ENCODE measurements at regions not wholly inside any gene's neighbourhood (a gene's known extent, or its start where the extent isn't known, plus 50 kb on each side); places are given as distances from the start of the nearest gene placed in this dataset.

GRCh38 chr7:46210467-46210866 lies 289.4 kb upstream of the IGFBP3 start:
- no peak for DNase-seq

- DNase-seq: no peak
These were observed 288.7 kb upstream of the IGFBP3 start for GRCh38 chr7:46209611-46210388.

DNA sequence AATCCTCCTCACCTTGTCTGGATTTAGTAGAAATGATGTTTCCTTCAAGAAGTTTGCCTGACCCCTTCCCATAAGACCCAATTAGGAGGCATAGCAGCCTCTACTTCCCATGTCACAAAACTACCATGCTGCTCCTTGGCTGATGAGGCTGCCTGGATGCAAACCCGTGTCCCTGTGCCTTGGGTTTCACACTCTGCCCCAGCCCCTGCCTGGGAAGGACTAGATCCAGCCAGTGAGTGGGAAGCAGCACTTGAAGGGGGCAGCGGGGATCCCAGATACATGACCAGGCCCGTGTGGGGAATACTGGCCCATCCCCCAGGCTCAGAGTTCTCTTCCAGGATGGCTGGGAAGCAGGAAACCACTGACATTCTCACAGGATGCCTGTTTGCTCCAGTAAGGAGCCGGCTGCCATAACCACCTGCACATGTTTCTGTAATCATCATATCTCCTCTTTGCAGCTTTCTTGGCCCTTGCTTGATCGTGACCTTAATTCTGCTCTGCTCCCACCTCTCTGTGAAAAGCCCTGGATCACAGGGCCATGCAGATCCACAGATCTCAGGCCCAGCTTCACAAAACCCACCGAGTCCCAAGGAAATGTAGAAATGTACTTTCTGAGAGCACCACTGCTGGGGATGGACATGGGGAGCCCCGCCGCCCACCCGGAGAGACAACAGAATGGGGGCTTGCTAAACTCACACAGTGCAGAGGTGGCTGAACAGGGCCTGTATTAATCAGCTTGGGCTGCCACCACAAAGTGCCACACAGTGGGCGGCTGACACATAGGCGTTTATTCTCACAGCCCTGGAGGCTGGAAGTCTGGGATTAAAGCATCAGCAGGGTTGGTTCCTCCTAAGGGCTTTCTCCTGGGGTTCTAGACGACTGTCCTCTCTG lies 287.8 kb upstream of the IGFBP3 start:
- no peak for DNase-seq

DNA sequence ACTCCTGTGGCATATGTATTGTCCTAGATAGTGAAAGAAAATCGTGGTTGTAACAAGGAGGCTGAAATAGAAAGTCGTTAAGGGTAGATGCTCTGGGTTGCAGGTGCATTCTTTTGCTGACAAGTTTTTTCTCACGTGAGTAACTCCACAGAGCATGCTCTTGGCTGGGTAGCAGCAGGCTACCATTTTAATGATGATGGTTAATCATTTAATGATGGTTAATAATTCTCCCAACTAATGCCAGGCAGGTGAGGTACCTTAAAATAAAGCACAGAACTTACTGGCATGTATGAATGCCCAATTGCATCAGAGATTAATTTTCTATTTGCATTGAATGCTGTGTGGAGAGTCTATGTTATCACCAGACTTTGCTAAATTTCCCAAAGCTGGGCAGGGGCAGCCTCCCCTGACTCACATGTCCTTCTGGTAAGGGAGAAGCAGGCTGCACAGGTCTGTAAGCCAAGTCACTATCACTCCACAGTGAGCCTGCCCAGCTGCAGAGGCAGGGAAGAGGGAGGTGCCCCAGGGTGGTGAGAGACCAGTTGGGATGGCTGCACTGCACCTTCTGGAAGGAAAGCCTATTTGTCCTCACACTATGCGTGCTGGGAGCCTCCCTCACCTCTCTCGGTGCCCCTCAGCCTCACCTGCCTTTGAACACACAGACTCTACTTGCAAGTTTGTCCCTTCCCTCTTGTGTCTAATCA lies 287.0 kb upstream of the IGFBP3 start:
- no peak for DNase-seq

DNA sequence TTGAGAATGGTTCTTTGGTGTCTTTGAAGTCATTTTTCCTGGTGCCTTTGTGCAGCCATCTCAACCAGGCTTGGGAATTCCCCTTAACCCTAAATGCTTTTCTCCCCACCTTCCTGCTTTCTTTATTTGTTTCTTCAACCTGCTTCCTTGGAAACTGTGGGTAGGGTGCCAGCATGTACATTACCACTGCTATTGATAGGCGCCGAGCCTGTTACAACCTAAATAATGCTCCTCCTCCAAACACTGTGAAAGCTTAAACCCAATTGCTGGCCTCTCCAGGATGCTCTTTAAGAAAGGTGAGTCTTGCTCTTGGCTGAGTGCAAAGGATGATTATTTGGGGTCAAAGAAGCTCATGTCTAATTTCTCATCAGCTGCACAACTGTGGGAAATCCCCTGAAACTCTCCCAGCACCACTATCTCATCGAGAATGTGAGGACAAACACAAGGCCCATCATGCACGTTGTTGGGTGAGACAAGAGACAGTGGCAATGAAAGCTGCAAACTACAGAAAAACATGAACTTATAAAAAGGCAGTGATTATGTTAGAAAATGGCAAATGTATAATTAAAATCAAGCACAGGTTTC lies 285.5 kb upstream of the IGFBP3 start:
- no peak for DNase-seq

DNA sequence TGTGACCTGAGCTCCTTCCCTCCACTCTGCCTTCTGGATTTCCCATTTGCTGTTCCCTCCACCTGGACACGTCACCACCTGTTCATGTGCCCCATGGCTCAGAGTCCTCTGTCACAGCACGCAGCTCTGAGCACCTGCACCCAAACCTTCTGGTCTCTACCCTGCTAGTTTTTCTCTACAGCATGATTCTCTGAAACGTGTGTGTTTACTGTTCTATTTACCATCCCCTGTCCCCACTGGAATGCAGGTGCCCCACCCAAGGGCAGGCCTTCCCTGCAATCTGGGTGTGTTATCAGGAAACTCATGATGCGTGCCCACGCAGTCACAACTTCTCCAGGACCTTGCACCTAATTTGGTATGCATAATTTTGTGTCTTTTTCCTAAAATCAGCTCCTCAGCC lies 284.4 kb upstream of the IGFBP3 start:
- DNase-seq: no peak

DNA sequence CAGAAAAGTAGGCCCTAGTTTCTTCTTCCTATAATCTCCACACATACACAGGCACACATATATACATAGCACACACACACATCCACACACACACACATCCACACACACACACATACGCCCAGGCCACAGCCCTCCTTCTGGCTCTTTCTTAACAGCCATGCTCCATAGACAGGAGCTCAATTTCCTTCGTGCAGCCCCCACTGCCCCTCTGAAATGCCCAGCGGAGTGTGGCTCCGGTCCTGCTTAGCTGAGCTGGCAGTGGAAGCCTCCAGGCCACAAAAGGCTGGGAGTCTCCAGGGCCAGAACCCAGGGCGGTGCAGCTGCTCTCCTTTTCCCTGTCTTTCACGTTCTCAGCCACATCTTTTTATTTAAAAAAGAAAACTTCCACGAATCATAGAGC lies 282.9 kb upstream of the IGFBP3 start:
- DNase-seq: no peak

GRCh38 chr7:46202379-46202778 lies 281.3 kb upstream of the IGFBP3 start:
- no peak for DNase-seq

DNA sequence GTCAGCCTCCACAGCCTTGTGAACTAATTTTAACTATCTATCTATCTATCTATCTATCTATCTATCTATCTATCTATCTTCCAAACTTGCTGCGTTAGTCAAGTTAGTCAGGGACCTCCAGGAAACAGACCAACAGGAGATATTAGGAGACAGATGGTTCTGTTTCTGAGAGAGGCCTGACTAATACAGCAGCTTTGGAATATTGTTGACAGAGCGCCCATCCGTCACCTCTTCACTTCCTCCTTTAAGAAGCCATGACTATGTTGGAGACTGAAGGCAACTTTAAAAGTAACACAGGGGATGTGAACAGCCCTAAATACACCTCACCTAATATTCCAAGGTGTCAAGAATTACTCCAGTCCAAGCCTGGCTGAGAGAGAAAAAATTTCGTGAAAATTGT lies 280.9 kb upstream of the IGFBP3 start:
- no peak for DNase-seq

GRCh38 chr7:46198701-46199100 lies 277.6 kb upstream of the IGFBP3 start:
- no peak for DNase-seq

- DNase-seq: no peak
These were observed 276.9 kb upstream of the IGFBP3 start for GRCh38 chr7:46197785-46198540.

GRCh38 chr7:46195934-46196333 lies 274.9 kb upstream of the IGFBP3 start:
- DNase-seq: no peak

DNA sequence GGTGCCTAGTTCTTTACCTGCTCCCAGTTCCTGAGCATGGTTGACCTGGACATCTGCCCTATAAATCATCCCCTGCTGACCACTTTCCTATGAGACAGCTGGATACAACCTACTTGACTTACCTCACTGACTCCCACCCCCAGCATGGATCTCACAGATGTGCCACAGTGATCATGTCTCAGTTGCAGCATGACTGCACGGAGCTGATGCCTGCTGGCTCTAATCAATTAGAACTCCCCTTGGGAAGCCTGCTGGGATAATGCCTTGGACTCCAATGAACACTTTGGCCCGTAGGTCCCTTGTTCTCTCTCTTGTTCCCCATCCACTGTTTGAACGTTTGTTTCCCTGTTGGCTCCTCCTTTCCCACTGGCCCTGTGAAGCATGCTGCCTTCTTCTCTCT lies 271.2 kb upstream of the IGFBP3 start:
- DNase-seq: no peak

DNA sequence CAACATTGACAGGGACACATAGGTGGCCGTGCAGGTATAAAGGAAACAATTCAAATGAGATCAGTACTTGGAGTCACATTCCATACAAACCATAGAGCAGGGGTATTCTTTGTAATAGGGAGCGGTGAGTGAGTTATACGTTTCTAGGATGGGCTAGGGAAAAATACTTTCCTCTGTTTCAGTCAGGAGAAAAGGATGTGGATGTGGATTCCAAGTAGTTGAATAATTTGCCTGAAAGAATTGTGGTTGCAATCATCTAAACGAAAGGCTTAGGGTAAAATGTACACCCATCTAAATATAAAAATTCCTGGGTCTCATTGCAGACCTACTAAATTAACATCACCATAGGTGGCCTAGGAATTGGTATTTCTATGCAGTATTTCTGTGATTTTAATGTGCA lies 270.7 kb upstream of the IGFBP3 start:
- DNase-seq: no peak

- no peak for DNase-seq
These were observed 270.2 kb upstream of the IGFBP3 start for GRCh38 chr7:46191296-46191695.

GRCh38 chr7:46189255-46189790 lies 268.3 kb upstream of the IGFBP3 start:
- DNase-seq: no peak

- DNase-seq: no peak
These were observed 265.1 kb upstream of the IGFBP3 start for GRCh38 chr7:46186131-46186530.

DNA sequence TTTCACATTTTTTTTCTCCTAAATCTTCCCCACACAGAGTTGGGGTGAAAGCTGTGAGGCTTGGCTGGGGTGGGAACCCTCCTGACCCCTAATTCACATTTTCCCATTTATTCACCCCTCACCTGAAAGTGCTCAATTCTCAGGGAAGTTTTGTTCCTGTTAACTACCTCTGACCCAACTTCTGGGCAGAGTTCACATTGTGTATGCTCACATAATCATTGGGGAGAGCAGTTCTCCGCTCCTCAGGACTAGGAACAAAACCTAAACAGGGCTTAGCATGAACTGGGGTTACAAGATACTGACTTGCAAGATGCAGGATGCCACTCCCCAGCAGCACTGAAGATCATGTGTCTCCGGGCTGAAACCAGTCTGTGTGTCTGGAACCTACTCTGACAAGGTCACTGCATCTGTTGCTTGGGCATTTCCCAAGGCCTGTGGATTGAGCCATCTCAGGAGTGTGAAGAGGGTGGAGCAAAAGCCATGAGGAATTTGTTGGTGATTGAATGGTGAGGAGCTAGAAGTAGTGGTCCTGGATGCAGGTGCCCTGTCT lies 258.1 kb upstream of the IGFBP3 start:
- no peak for DNase-seq

- DNase-seq: no peak
These were observed 257.6 kb upstream of the IGFBP3 start for GRCh38 chr7:46178661-46179060.

DNA sequence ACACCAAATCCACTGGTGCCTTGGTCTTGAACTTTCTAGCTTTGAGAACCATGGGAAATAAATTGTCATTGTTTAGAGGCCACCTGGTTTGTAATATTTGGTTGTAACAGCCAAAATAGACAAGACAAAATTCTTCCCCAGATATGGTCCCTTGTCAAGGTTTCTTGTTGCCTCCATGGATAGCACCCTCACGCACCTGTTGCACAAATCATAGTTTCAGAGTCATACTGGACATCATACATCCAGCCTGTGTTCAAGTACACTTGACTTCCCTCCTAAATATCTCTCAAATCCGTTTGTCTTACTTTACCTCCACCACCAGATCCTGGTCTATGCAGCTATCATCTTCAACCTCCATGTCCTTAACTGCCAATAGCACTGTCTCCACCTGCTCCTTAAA lies 256.7 kb upstream of the IGFBP3 start:
- DNase-seq: no peak

DNA sequence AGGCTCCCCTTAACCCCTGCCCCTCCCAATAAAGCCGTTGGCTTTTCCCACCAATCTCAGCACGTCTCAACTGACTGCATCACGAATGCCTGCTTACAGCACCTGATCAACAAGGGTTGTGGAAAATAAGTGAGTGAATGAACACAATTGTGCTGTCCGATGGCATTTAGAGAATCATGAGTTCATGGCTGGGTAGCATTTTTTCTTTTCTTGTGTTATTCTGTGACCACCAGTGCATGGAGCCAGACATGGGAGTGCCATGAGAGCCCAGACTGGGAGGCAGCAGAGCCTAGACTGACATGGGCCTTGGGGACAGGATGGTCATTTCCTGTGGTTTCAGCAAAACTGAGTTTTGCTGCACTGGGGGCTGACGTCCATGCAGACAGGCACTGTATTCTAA lies 254.1 kb upstream of the IGFBP3 start:
- no peak for DNase-seq

- DNase-seq: no peak
These were observed 253.1 kb upstream of the IGFBP3 start for GRCh38 chr7:46174196-46174580.
